ENCODE measurements at regions not wholly inside any gene's neighbourhood (a gene's known extent, or its start where the extent isn't known, plus 50 kb on each side); places are given as distances from the start of the nearest gene placed in this dataset.
"Not testable (repeated sequence)": the region's sequence is repeated elsewhere in the genome, so short reads cannot be mapped to it uniquely, and the experiment has no call there.

DNA sequence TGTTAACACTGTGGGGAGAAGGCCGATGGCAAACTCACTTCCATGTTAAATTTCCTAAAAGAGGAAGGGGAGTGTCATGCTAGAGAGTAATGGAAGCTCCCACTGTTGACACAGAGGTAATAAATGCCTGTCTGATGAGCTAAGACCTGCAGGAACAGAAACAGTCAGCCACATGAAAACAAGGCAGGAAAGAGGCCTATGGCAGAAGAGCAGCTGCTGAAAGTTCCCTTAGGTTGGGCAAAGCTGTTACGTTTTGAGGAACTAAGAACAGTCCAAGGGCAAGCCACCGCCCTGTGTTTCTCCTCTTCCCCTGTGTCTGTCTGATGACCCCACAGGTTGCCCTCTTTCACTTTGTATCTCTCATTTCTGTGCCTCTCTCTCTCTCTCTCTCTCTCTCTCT, 422.6 kb downstream of the TMEM121 start:
- TF ChIP-seq, protein P1, sequence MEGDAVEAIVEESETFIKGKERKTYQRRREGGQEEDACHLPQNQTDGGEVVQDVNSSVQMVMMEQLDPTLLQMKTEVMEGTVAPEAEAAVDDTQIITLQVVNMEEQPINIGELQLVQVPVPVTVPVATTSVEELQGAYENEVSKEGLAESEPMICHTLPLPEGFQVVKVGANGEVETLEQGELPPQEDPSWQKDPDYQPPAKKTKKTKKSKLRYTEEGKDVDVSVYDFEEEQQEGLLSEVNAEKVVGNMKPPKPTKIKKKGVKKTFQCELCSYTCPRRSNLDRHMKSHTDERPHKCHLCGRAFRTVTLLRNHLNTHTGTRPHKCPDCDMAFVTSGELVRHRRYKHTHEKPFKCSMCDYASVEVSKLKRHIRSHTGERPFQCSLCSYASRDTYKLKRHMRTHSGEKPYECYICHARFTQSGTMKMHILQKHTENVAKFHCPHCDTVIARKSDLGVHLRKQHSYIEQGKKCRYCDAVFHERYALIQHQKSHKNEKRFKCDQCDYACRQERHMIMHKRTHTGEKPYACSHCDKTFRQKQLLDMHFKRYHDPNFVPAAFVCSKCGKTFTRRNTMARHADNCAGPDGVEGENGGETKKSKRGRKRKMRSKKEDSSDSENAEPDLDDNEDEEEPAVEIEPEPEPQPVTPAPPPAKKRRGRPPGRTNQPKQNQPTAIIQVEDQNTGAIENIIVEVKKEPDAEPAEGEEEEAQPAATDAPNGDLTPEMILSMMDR (IDR thresholded peaks at IDR 0.05) = not testable (repeated sequence)
- not testable (repeated sequence) for TF ChIP-seq POLR2A (IDR thresholded peaks at IDR 0.05)
